ENCODE measurements at regions not wholly inside any gene's neighbourhood (a gene's known extent, or its start where the extent isn't known, plus 50 kb on each side); places are given as distances from the start of the nearest gene placed in this dataset.

DNA sequence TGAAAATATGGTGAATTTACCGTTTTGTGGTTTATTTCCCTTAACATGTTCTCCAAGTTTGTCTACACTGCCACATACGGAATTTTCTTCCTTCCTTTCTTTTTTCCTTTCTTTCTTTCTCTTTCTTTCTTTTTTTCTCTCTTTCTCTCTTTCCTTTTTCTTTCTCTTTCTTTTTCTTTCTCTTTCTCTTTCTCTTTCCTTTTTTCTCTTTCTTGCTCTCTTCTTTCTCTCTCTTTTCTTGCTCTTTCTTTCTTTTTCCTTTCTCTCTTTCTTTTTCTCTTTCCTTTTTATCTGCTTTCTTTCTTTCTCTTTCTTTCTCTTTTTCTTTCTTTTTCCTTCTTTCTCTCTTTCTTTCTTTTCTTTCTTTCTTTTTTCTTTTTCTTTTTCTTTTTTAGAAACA lies 1962.3 kb upstream of the PCDH20 start:
- Histone ChIP-seq H3K27ac (ENCODE audit: low read length) (no peak overlapping the region), H3K4me1 (ENCODE audit: low read length) (peaks cover 10% of the 10 kb centered on the region), H4K20me1 (ENCODE audit: insufficient read depth, low read length) (no peaks in the 10 kb centered on the region), H3K79me2 (ENCODE audit: low read length) (no peaks in the 10 kb centered on the region), H3K9ac (ENCODE audit: low read length) (no peak overlapping the region), H2AFZ (ENCODE audit: low read depth, low read length) (no peak overlapping the region), H3K36me3 (replicated peaks; ENCODE audit: low read depth, low read length) (no peaks in the 10 kb centered on the region), H3K9me3 (ENCODE audit: insufficient read depth, low read length) (no peaks in the 10 kb centered on the region), H3K4me3 (ENCODE audit: low read length) (no peak overlapping the region), H3K4me2 (ENCODE audit: low read length) (no peak overlapping the region), H3K27me3 (ENCODE audit: low read depth, low read length) (no peaks in the 10 kb centered on the region)
- TF ChIP-seq, protein P1, sequence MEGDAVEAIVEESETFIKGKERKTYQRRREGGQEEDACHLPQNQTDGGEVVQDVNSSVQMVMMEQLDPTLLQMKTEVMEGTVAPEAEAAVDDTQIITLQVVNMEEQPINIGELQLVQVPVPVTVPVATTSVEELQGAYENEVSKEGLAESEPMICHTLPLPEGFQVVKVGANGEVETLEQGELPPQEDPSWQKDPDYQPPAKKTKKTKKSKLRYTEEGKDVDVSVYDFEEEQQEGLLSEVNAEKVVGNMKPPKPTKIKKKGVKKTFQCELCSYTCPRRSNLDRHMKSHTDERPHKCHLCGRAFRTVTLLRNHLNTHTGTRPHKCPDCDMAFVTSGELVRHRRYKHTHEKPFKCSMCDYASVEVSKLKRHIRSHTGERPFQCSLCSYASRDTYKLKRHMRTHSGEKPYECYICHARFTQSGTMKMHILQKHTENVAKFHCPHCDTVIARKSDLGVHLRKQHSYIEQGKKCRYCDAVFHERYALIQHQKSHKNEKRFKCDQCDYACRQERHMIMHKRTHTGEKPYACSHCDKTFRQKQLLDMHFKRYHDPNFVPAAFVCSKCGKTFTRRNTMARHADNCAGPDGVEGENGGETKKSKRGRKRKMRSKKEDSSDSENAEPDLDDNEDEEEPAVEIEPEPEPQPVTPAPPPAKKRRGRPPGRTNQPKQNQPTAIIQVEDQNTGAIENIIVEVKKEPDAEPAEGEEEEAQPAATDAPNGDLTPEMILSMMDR (IDR thresholded peaks at IDR 0.05; ENCODE audit: low read depth, low read length) = no peak
- no peak for TF ChIP-seq EZH2phosphoT487 (IDR thresholded peaks at IDR 0.05; ENCODE audit: low read depth)

DNA sequence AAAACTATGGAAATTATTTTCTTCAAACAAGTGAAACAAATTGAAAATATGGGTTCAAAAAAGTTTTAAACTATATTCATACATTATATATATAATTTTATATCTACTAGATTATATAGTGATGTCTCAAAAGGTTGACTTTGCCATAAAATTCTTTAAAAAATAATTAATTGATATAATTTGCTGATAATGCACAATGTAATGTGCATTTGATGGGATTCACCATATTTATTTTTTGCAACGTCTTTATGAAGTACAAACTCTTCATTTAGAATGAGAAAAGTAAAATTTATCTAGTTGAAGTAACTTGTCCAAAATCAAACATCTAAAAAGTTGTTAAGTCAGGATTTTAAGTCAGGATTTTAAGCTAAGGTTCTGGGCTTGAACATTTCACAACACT lies 1954.5 kb upstream of the PCDH20 start:
- H3K36me3 ChIP-seq (replicated peaks; ENCODE audit: low read depth, low read length) = no peaks in the 10 kb centered on the region
- H3K4me2 ChIP-seq (ENCODE audit: low read length) = no peak overlapping the region
- H3K27me3 ChIP-seq (ENCODE audit: low read depth, low read length) = no peaks in the 10 kb centered on the region
- no peaks in the 10 kb centered on the region for H3K79me2 ChIP-seq (ENCODE audit: low read length)
- TF ChIP-seq EZH2phosphoT487 (IDR thresholded peaks at IDR 0.05; ENCODE audit: low read depth) = no peak
- TF ChIP-seq, protein P1 (IDR thresholded peaks at IDR 0.05; ENCODE audit: low read depth, low read length) = no peak
- no peak overlapping the region for H2AFZ ChIP-seq (ENCODE audit: low read depth, low read length)
- H3K4me3 ChIP-seq (ENCODE audit: low read length) = no peak overlapping the region
- H3K9me3 ChIP-seq (ENCODE audit: insufficient read depth, low read length) = 0 out of 2 replicates have a peak, but pooled peaks cover 7% of the 10 kb centered on the region
- no peaks in the 10 kb centered on the region for H4K20me1 ChIP-seq (ENCODE audit: insufficient read depth, low read length)
- H3K27ac ChIP-seq (ENCODE audit: low read length) = no peak overlapping the region
- no peaks in the 10 kb centered on the region for H3K4me1 ChIP-seq (ENCODE audit: low read length)
- no peak overlapping the region for H3K9ac ChIP-seq (ENCODE audit: low read length)

DNA sequence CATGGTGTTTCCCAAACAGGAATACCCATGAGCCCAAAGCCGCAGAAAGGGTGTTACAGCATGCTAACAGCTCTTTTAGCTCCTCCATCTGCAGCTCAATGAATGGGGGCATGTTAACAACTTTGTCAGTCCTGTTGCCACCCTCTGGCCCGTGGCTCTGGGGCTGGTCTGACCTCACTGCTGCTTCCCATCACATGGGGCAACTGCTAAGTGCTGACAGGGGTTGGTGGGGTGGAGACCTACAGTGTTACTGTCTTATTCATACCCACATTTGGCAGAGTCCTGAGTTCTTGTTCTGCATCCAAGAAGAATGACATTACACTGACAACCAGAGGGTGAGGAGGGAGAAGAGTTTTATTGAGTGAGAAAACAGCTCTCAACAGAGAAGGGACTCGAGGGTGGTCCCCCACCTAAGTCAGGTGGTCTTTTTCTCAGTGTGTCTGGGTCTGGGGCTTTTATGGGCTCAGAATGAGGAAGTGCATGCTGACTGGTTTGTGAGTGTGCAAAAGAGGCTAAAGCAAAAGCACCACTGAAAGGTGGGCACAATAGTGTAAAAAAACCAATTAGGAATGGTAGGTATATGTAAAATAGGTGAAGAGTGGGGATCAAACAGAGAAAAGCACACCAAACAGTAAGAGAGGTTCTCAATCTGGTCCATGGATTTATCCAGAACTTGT lies 1952.0 kb upstream of the PCDH20 start:
- Histone ChIP-seq H3K4me3 (ENCODE audit: low read length) (no peak overlapping the region), H2AFZ (ENCODE audit: low read depth, low read length) (no peak overlapping the region), H3K9ac (ENCODE audit: low read length) (no peak overlapping the region), H3K79me2 (ENCODE audit: low read length) (no peaks in the 10 kb centered on the region), H3K4me2 (ENCODE audit: low read length) (no peak overlapping the region), H3K27ac (ENCODE audit: low read length) (no peak overlapping the region), H4K20me1 (ENCODE audit: insufficient read depth, low read length) (no peaks in the 10 kb centered on the region), H3K4me1 (ENCODE audit: low read length) (no peaks in the 10 kb centered on the region), H3K27me3 (ENCODE audit: low read depth, low read length) (no peaks in the 10 kb centered on the region), H3K9me3 (ENCODE audit: insufficient read depth, low read length) (0 out of 2 replicates have a peak, but pooled peaks cover 7% of the 10 kb centered on the region), H3K36me3 (replicated peaks; ENCODE audit: low read depth, low read length) (no peaks in the 10 kb centered on the region)
- no peak for TF ChIP-seq EZH2phosphoT487 (IDR thresholded peaks at IDR 0.05; ENCODE audit: low read depth)
- TF ChIP-seq, protein P1 (IDR thresholded peaks at IDR 0.05; ENCODE audit: low read depth, low read length) = no peak

DNA sequence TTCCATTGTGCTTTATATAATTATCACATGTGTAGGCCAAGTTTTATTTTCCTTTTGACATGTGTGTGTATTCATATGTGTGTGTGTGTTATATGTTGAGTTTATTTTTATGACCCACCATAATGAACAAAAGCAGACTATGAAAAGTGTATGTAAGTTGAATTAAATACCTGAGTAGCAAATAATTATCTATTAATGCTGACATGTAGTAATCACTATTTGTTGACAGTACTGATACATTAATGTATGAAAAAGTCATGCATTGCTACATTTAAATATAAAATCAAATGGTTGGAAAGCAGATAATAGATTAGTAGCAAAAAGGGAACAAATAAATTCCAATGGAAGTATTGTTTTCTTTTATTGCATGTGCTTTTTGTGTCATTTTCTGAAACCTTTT lies 1948.5 kb upstream of the PCDH20 start:
- Histone ChIP-seq H3K4me1 (ENCODE audit: low read length) (no peaks in the 10 kb centered on the region), H3K4me3 (ENCODE audit: low read length) (no peak overlapping the region), H3K27me3 (ENCODE audit: low read depth, low read length) (no peaks in the 10 kb centered on the region), H3K36me3 (replicated peaks; ENCODE audit: low read depth, low read length) (no peaks in the 10 kb centered on the region), H3K9me3 (ENCODE audit: insufficient read depth, low read length) (0 out of 2 replicates have a peak, but pooled peaks cover 7% of the 10 kb centered on the region), H3K9ac (ENCODE audit: low read length) (no peak overlapping the region), H4K20me1 (ENCODE audit: insufficient read depth, low read length) (no peaks in the 10 kb centered on the region), H3K4me2 (ENCODE audit: low read length) (no peak overlapping the region), H2AFZ (ENCODE audit: low read depth, low read length) (no peak overlapping the region), H3K79me2 (ENCODE audit: low read length) (no peaks in the 10 kb centered on the region), H3K27ac (ENCODE audit: low read length) (no peak overlapping the region)
- no peak for TF ChIP-seq EZH2phosphoT487 (IDR thresholded peaks at IDR 0.05; ENCODE audit: low read depth)
- TF ChIP-seq, protein P1 (IDR thresholded peaks at IDR 0.05; ENCODE audit: low read depth, low read length) = no peak
